HG02870 (cell line): ENCODE measurements at regions not wholly inside any gene's neighbourhood (a gene's known extent, or its start where the extent isn't known, plus 50 kb on each side); places are given as distances from the start of the nearest gene placed in this dataset.
"Not testable (repeated sequence)": the region's sequence is repeated elsewhere in the genome, so short reads cannot be mapped to it uniquely, and the experiment has no call there.

ENCODE experiments used
- ATAC-seq: cut with Tn5 transposase; IDR thresholded peaks from one replicate; pipeline ENCODE4 v1.9.1; 2021; ENCODE audit warnings: mild to moderate bottlenecking, moderate library complexity; ENCODE audit not compliant: unreplicated experiment

DNA sequence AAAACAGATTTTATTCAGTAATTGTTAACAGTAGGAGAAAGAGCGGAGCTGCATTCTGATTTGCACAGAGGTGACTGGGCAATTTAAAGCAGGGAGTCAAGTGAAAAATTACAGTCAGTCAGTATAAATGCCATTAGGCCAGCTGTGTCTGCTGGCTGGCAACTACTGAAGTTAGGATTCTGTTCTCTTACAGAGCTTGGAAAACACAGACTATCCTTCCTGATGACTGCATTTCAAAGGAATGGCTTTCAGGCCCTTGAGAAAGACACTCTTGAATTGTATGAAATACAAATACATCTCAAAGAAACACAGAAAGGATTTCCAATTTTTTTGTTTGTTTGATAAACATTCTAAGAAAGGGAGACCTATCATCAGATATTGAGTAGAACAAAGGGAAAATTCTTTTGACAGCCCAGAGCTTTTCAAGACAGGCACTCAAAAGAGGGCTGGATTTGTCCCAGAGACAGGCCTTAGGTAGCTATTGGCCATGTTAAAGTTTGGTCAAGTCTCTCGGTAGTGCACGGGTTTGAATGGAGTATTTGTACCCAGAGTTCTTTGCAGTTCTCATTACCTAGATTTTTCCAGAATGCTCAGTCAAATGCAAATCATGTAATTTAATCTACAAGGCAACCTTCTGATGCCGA lies 551.2 kb upstream of the CCDC54 start:
- no peak for ATAC-seq

DNA sequence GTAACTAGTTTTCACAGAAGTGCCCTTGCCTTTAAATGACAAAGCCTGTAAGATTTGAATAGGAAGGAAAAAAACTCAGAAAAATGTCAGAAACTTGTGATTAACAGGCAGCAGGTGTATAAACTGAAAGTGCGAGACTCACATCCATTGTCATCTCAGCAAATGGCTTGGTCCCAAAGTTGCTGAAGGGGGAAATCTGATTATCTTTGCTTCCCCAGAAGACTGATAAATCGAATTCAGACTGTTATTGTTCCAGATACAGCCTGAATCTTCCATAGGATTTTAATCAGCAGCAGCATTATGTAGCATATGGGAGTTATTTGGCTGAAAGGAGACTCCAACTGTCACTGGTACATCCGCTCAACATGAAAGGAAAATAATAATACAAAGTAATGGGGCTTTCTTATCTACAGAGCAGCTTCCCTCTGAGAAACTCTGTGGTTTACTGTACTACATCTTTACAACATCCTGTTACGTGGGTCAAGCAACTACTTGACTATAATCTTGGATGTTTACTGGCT lies 550.4 kb upstream of the CCDC54 start:
- peak; percentile 77 for ATAC-seq

DNA sequence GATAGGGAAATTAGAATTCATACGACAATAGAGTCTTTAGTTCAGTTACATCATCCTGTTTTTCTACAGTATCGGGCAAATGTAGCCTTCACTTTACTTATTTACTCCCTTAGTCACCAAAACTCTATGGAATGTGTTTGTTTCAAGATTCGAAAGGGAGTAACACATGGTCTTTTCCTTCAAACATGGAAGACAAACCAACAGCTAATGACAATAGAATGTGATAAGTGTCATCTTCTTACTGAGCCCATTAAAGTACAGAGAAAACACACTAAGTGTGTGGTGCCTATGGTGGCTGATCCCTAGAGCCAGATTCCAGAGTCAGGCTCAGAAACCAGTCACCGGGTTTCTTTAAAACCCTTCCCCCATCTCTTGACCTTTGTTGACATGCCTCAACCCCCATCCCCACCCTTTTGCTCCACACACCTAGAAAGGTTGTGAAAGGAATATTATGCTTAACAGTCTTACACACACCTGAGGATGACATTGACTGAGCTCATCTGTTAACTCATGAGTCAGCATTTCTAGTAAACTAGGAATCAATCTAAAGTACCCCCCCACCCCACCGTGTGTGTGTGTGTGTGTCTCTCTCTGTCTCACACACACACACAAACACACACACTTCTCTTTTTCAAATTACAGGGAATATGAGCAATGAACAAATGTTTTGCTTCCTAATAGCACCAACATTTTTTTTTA lies 549.6 kb upstream of the CCDC54 start:
- ATAC-seq, result no peak

DNA sequence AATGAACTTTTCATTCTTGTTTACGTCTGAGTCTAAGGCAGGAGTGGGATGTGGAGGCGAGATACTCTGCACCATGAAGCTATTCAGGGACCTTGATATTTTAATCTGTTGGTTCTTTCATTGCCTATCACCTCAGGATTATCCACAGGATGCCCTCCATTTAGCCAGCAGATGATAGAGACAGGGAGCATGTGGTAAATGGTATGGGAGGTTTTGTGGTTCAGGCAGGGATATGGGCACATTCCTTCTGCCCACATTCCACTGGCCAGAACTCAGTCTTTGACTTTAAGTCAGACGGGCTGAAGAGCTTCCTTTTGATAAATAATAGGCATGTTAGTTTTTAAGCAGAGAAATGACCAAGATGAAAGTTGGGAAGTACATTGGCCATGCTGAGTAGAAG lies 548.0 kb upstream of the CCDC54 start:
- ATAC-seq, result no peak

DNA sequence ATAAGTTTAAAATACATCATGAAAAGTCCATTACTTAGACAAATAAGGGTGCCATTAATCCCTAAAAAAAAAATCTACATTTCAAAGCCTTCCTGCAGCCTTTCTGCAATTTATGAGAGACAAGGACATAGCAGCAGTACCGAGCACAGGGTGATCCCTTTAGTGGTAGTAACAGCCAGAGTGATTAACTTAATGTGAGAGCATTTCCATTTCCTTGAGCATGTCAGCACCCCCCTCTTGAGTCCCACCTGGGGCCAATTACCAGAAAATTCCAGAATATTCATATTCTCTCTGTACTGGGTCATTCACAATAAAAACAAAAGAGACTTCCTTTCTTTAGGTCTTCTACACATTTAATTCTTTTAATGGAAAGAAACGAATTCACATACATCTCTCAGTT lies 546.9 kb upstream of the CCDC54 start:
- ATAC-seq, result no peak

DNA sequence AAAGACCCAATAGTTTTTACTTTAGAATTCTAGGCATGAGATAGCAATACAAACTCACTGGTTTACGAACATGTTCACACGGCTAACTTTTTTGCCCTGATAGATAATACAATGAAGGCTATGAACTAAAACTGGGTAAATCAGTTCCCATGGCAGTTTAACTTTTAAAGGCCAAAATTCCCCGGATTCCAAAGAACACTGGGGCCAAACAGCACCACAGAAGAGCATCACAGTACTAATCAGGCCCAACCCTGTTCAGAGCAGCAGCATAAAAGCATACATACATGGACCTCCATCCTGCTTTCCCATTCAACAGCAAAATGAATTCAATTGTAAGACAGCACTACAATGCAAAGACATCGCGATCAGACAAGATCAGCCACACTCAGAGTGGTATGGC lies 540.3 kb upstream of the CCDC54 start:
- ATAC-seq, result no peak

DNA sequence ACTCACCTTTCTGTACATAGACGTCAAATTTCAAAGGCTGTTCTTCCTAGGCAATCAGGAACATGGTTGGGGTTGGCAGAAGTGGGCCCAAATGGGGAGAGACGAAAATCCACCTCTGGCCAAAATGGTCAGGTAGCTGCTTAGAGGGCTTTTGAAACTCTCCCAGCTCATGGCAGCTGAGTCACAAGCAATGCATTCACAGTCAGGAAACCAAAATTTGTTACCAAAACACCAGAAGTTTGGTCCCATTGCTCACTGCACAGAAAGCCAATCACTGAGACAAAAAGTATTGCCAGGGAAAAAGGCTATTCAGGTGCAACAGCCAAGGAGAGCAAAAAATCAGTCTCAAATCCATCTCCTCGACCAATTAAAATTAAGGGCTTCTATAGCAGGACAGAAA lies 539.6 kb upstream of the CCDC54 start:
- ATAC-seq, result no peak

DNA sequence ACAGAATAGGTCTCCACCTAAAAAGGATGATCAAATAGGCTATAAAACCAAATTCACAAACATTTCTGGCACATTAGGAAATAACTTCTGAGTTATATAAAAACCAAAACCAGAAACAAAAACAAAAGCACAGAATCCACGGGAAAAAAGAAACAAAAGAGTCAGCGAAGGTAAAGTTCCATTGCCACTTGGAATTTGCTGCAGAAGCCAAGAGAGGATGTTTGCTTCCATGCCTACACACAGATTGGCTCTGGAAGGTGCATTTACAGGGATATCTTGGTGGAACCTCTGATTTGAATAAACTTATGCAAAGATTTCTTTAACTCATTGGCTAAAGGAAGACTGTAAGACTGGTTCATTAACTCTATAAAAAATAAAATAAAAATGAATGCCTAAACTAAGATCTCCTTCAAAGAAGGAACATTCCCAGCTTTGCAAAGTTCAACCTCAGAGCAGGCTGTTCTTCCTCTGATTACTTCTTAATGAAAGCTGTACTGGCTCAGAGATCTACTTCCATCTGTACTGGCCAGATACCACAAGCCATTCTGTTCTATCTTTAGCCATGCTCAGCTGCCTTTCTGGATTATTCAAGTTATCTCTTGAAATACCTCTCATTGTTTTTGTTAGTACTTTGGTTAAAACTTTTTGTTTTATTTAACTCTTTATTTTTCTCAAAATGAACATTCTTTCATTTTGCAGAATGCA lies 537.5 kb upstream of the CCDC54 start:
- ATAC-seq, result no peak

DNA sequence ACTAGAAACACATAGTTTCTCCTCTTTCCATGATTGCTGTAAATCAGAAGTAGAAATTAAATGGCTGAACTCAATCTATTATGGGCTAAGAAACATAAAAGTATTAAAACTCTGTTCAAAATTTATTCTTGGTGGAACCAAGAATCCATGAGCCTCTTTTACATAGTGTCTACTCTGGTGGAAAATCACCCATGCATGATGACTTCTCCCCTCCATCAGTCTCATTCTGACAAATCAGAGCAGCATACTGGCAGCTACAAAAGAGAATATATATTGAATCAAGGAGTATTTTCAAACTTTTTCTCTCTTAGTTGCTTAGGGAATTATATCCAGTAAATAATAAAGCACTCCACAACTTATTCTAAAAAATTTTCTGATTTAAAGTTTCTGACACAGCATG lies 536.9 kb upstream of the CCDC54 start:
- ATAC-seq, result no peak

DNA sequence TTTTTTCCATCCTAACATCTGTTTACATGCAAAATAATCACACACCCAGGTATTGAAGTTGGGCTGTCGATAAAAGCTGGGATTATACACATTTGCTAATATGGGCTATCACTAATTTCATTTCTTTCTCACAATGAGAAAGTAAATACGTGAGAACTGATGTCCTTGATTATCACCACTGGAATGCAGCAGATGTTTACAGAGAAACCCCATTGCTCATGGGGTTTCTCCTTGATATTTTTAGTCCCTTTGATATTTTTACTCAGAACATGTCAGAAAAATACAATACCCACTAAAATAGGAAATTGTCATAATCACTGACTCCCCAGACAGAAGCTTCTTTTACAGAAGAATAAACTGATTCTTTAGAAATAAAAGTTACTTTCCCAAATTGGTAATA lies 535.1 kb upstream of the CCDC54 start:
- ATAC-seq, result no peak

DNA sequence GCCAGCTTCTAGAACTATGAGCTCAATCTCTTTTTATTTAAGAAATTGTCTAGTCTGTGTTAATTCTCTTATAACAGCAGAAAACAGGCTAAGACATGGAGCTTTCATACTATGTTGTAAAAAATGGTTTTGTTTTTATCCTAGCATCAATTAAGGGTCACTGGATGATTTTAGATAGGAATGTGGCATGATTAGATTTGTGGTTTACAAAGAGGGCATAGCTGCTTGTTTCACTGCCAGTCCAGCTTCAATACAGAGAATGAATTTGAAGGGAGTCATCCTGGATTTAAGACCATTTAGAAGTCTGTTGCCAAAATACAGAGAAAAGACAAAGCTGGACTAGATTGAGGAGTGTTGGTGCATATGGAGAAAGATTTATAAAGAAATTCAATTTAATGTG lies 532.6 kb upstream of the CCDC54 start:
- ATAC-seq, result no peak

DNA sequence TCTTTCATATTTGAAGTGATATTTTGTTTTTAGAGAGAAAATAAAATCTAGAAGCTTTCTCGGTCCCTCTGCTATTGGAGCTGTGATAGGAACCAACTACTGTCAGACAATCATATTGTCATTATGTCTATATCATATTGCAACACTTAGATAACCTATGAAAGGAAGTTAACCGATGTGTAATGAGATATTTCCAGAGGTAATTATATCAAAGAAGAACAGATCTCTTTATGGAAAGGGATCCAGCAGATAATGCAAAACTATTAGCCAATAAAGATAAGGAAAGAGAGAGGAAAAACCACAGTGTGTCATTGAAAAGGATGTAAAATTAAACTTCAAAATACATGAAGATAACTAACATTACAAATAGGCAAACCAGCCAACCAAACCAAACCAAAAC lies 529.1 kb upstream of the CCDC54 start:
- ATAC-seq, result no peak

DNA sequence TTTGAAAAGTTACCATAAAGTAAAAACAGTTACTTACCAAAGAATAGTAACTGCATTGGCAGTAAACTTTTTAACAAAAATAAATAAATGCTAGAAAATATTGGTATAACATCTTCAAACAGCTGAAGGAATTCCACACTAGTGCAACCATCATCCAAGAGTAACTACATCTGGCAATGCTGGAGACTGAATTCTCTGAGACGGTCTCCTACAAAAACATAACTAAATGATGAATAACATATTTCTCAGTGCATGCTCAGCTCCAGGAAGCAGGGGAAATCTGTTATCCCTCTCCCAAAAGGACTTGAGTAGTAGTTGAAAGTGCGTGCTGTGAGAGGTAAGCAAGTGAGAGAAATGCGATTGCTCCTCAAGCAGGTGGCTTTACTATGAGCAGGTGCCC lies 526.8 kb upstream of the CCDC54 start:
- no peak for ATAC-seq

DNA sequence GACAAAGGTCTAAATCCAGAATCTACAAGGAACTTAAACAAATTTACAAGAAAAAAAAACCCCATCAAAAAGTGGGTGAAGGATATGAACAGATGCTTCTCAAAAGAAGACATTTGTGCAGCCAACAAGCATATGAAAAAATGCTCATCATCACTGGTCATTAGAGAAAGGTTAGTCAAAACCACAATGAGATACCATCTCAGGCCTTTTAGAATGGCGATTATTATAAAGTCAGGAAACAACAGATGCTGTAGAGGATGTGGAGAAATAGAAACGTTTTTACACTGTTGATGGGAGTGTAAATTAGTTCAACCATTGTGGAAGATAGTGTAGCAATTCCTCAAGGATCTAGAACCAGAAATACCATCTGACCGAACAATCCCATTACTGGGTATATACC lies 518.9 kb upstream of the CCDC54 start:
- not testable (repeated sequence) for ATAC-seq

DNA sequence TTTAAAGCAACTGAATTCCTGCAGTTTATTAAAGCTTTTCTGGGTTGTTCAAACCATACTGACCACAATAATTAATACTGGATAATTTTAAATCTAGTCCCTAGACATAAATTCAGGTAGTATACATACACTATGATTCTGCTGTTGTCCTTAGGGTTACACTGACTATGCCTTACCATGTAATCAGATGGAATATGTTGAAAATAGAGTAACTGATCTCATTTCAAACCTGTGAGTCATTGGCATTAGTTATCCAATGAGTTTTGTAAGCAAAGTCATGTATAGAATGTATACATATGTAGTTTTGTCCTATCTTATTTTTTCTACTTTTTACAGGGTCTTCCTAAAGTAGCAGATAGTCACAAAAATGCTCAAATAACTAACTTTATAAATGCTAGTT lies 517.1 kb upstream of the CCDC54 start:
- no peak for ATAC-seq

DNA sequence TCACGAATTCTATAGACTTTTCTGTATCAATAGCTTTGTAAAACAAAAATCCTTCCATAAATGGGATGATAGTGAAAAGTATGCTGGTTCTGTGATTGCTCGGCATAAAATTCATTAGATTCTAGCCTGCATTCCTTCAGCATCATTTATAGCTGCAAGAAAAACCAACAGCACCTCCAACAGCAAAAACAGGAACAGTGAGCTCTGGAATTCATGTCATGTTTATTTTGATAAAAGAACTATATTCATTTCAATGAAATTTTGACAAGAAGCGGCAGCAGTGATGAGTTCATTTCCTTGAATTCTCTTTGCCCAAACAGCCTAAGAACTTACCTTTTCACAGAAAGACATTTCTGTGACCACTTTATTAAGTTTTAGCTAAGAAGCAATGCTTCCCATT lies 515.2 kb upstream of the CCDC54 start:
- ATAC-seq, result no peak

DNA sequence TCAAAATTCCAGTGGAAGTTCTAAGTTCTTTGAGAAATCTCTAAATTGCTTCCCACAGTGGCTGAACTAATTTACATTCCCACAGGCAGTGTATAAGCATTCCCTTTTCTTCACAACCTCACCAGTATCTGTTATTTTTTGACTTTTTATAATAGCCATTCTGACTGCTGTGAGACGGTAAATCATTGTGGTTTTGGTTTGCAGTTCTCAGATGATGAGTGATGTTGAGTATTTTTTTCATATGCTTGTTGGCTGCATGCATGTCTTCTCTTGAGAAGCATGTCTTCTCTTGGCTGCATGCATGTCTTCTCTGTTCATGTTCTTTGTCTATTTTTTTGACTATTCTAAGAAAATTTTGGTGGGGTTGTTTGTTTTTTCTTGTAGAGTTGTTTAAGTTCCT lies 499.6 kb upstream of the CCDC54 start:
- no peak for ATAC-seq

DNA sequence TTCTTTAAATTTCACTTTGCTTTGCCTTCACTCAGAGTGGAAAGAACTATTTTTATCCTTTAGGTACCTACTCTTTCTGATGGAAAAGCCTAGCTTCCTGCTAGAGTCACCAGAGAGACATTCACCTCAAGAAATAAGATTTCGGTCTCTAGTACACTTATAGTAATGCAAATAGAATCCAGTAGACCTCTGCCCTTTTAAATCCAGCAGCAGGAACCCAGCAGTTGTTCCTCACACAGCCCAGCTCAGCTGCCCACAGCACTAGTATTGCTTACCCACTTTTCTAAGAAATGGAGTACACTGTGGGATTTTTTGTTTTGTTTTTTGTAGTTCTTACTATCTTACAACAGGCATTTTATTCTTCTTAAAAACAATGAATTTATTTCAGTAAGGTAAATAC lies 497.0 kb upstream of the CCDC54 start:
- no peak for ATAC-seq

DNA sequence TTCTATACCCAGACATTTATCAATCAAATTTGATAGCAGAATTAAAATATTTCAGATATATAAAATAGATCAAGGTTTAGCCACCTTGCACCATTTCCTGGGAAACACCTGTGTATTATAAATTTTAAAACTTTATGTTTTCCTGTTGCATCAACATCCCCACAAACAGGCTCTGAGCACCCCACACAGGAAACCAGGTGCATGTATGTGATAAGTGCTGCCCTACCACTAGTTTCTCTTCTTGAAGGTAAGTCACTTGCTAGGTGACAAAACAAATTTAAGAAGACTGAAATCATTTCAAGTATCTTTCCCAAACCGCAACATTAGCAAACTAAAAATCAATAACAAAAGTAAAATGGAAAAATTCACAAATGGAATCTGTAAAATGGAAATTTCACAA lies 496.1 kb upstream of the CCDC54 start:
- ATAC-seq, result no peak

DNA sequence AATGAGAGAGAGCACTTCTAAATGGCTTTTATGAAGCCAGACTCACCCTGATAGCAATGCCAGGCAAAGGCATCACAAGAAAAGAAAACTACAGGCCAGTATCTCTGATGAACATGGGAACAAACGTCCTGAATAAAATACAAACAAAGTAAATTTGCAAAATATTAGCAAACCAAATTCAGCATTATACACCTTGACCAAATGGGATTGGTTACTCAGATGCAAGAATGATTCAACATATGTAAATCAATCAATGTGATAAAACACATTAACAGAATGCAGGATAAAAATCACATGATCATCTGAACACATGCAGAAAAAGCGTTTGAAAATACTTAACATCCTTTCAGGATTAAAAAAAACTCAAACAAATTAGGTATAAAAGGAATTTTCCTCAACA lies 494.9 kb upstream of the CCDC54 start:
- ATAC-seq, result no peak

DNA sequence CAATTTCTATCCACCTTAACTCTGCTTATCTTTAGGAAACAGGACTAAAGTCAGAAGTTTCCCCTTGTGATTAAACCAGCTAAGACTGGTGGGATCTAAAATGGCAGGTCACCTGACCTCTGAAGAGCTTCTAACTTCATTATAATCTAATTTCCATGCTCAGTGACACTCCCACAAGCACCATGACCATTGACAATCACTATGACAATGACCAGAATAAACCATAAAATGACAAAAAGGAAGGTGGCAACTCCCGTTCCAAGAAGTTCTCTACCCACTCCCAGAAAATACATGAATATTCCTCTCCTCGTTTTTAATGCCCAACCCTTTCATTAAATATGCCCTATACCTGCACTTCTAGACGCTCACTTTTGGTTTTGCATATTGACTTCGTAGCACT lies 471.2 kb upstream of the CCDC54 start:
- no peak for ATAC-seq
